ENCODE measurements at regions not wholly inside any gene's neighbourhood (a gene's known extent, or its start where the extent isn't known, plus 50 kb on each side); places are given as distances from the start of the nearest gene placed in this dataset.

DNA sequence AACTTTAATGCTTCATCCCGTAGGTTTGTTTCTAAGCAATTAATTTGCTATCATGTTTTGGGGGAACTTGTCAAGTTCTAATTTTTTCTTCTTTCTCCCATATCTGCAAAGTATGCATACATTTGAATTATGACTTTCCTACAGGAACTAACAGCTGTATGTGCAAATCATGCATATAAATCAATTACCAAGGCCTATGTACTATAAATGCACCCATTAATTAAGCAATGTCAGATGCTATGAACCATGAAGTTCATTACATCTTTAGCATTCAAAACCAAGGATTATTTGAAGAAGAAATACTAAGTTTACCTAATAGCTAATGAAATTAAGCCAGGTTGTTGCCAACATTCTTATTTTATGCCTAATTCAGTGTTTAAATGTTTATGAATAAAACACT, 851.3 kb downstream of the TFAP2A start:
- TF ChIP-seq, protein P1, sequence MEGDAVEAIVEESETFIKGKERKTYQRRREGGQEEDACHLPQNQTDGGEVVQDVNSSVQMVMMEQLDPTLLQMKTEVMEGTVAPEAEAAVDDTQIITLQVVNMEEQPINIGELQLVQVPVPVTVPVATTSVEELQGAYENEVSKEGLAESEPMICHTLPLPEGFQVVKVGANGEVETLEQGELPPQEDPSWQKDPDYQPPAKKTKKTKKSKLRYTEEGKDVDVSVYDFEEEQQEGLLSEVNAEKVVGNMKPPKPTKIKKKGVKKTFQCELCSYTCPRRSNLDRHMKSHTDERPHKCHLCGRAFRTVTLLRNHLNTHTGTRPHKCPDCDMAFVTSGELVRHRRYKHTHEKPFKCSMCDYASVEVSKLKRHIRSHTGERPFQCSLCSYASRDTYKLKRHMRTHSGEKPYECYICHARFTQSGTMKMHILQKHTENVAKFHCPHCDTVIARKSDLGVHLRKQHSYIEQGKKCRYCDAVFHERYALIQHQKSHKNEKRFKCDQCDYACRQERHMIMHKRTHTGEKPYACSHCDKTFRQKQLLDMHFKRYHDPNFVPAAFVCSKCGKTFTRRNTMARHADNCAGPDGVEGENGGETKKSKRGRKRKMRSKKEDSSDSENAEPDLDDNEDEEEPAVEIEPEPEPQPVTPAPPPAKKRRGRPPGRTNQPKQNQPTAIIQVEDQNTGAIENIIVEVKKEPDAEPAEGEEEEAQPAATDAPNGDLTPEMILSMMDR (IDR thresholded peaks at IDR 0.05 in 2 of 3, conservative IDR thresholded peaks at IDR 0.05 in 1 of 3; ENCODE audit: borderline replicate concordance in 1 of 3, insufficient read depth in 1 of 3, low read depth in 2 of 3, low read length in 2 of 3), result no peak
- TF ChIP-seq CBX3 (IDR thresholded peaks at IDR 0.05; ENCODE audit: low read depth) (no peak), POLR2A (IDR thresholded peaks at IDR 0.05; ENCODE audit: borderline replicate concordance, extremely low read depth, insufficient read depth, insufficient read length) (no peak), SIN3A (IDR thresholded peaks at IDR 0.05; ENCODE audit: low read depth) (no peak), POLR2AphosphoS5 (IDR thresholded peaks at IDR 0.05; ENCODE audit: low read depth, low read length) (no peak), ZNF274 (IDR thresholded peaks at IDR 0.05; ENCODE audit: low read depth, low read length) (no peak), RAD21 (IDR thresholded peaks at IDR 0.05; ENCODE audit: low read depth) (no peak), EZH2phosphoT487 (IDR thresholded peaks at IDR 0.05; ENCODE audit: borderline replicate concordance) (no peak)
- TF ChIP-seq, protein P2, sequence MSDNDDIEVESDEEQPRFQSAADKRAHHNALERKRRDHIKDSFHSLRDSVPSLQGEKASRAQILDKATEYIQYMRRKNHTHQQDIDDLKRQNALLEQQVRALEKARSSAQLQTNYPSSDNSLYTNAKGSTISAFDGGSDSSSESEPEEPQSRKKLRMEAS (IDR thresholded peaks at IDR 0.05), result no peak
